Osteocyte (in vitro differentiated cells): ENCODE measurements at regions not wholly inside any gene's neighbourhood (a gene's known extent, or its start where the extent isn't known, plus 50 kb on each side); places are given as distances from the start of the nearest gene placed in this dataset.

Source experiments
- DNase-seq: peaks from one replicate; pipeline ENCODE4 v3.0.0; 2021; ENCODE audit warnings: mixed read lengths; ENCODE audit not compliant: unreplicated experiment; ENCODE audit errors: extremely low spot score
- H3K27ac Mint-ChIP-seq: one replicate; pipeline ENCODE4 v1.8.0; 2021; ENCODE audit warnings: mild to moderate bottlenecking, mixed read lengths; ENCODE audit not compliant: unreplicated experiment
- H3K27me3 Mint-ChIP-seq: one replicate; pipeline ENCODE4 v1.8.0; 2021; ENCODE audit warnings: mixed read lengths; ENCODE audit not compliant: unreplicated experiment
- H3K36me3 Mint-ChIP-seq: one replicate; pipeline ENCODE4 v1.8.0; 2021; ENCODE audit warnings: mixed read lengths; ENCODE audit not compliant: unreplicated experiment
- H3K4me1 Mint-ChIP-seq: one replicate; pipeline ENCODE4 v1.8.0; 2021; ENCODE audit warnings: mixed read lengths; ENCODE audit not compliant: unreplicated experiment
- H3K4me3 Mint-ChIP-seq: one replicate; pipeline ENCODE4 v1.8.0; 2021; ENCODE audit warnings: mild to moderate bottlenecking, moderate library complexity, mixed read lengths; ENCODE audit not compliant: unreplicated experiment
- H3K9me3 Mint-ChIP-seq: one replicate; pipeline ENCODE4 v1.8.0; 2021; ENCODE audit warnings: mixed read lengths; ENCODE audit not compliant: unreplicated experiment
- CTCF ChIP-seq: fragments of 200-600 bp; sonication (generic); IDR thresholded peaks from 2 replicates; pipeline ENCODE4 v1.5.0; 2021; ENCODE audit warnings: antibody characterized with exemption, mild to moderate bottlenecking, moderate library complexity

- Mint-ChIP-seq H3K36me3 (no peaks in the 10 kb centered on the region), H3K27me3 (no peaks in the 10 kb centered on the region), H3K4me1 (peaks cover 5% of the 10 kb centered on the region), H3K4me3 (no peak overlapping the region), H3K9me3 (no peaks in the 10 kb centered on the region), H3K27ac (no peak overlapping the region)
- DNase-seq, result no peak
- no peak for TF ChIP-seq CTCF
Measured at GRCh38 chr11:130548491-130548833, 100.0 kb downstream of the ADAMTS15 start.

GRCh38 chr11:130549393-130549999 lies 101.1 kb downstream of the ADAMTS15 start:
- H3K4me3 Mint-ChIP-seq, result no peak overlapping the region
- peaks cover 6% of the 10 kb centered on the region for H3K4me1 Mint-ChIP-seq
- H3K36me3 Mint-ChIP-seq, result no peaks in the 10 kb centered on the region
- peak; percentile 19 for TF ChIP-seq CTCF
- H3K27me3 Mint-ChIP-seq, result no peaks in the 10 kb centered on the region
- H3K9me3 Mint-ChIP-seq, result no peaks in the 10 kb centered on the region
- no peak for DNase-seq
- H3K27ac Mint-ChIP-seq, result no peak overlapping the region

- Mint-ChIP-seq H3K9me3 (no peaks in the 10 kb centered on the region), H3K27ac (no peak overlapping the region), H3K4me1 (peaks cover 6% of the 10 kb centered on the region), H3K36me3 (no peaks in the 10 kb centered on the region), H3K4me3 (no peak overlapping the region), H3K27me3 (no peaks in the 10 kb centered on the region)
- no peak for TF ChIP-seq CTCF
- no peak for DNase-seq
Measured at GRCh38 chr11:130550150-130550549, 101.7 kb downstream of the ADAMTS15 start.

GRCh38 chr11:130550984-130551383 lies 102.5 kb downstream of the ADAMTS15 start:
- H3K4me3 Mint-ChIP-seq, result no peak overlapping the region
- H3K9me3 Mint-ChIP-seq, result no peaks in the 10 kb centered on the region
- H3K27ac Mint-ChIP-seq, result no peak overlapping the region
- H3K27me3 Mint-ChIP-seq, result no peaks in the 10 kb centered on the region
- TF ChIP-seq CTCF, result no peak
- H3K4me1 Mint-ChIP-seq, result peaks cover 6% of the 10 kb centered on the region
- H3K36me3 Mint-ChIP-seq, result no peaks in the 10 kb centered on the region
- no peak for DNase-seq

- no peak overlapping the region for H3K4me3 Mint-ChIP-seq
- no peaks in the 10 kb centered on the region for H3K27me3 Mint-ChIP-seq
- no peaks in the 10 kb centered on the region for H3K36me3 Mint-ChIP-seq
- H3K9me3 Mint-ChIP-seq, result no peaks in the 10 kb centered on the region
- no peak for DNase-seq
- no peak overlapping the region for H3K27ac Mint-ChIP-seq
- peaks cover 6% of the 10 kb centered on the region for H3K4me1 Mint-ChIP-seq
- no peak for TF ChIP-seq CTCF
Measured at GRCh38 chr11:130551388-130551787, 102.9 kb downstream of the ADAMTS15 start.
